HepG2 (cell line): ENCODE measurements at regions not wholly inside any gene's neighbourhood (a gene's known extent, or its start where the extent isn't known, plus 50 kb on each side); places are given as distances from the start of the nearest gene placed in this dataset.

Experiments used
- ESRRA ChIP-seq: sonication (generic); formaldehyde crosslinking; IDR thresholded peaks from 2 replicates; pipeline ENCODE4 v1.5.1; 2020; ENCODE audit warnings: mild to moderate bottlenecking, low read depth, missing genetic modification reagents
- ZFP36L2 ChIP-seq: sonication (generic); formaldehyde crosslinking; IDR thresholded peaks from 2 replicates; pipeline ENCODE4 v1.4.0; 2020; ENCODE audit warnings: missing genetic modification reagents
- ZNF138 ChIP-seq: sonication (generic); formaldehyde crosslinking; IDR thresholded peaks from 2 replicates; pipeline ENCODE4 v1.5.0; 2020; ENCODE audit warnings: mild to moderate bottlenecking, low read depth, missing genetic modification reagents
- ZNF605 ChIP-seq: sonication (generic); formaldehyde crosslinking; IDR thresholded peaks from 2 replicates; pipeline ENCODE4 v1.8.0; 2022; ENCODE audit warnings: mild to moderate bottlenecking, missing genetic modification reagents
- ZNF614 ChIP-seq: IDR thresholded peaks from 2 replicates; pipeline ENCODE4 v1.6.1; 2018; ENCODE audit warnings: missing biosample characterization, missing genetic modification reagents, inconsistent platforms, borderline replicate concordance

DNA sequence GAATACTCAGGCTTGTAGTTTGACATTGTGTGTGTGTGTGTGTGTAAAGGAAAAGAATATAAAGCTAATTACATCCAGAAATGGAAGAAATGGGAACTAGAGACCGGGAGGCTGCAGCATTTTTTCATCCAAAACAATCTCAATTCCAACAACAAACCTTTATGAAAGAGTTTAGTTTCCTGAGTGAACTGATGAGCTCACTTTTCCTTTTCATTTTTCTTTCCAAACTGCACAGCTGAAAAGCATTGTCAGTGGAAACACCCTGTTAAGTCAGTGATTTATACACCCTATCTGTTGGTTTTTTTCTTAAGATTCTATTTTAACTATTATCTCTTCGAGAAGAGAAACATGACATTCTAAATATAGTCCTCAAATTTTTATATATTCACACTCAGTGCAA is 130.9 kb downstream of the RFPL4B start:
- no peak for TF ChIP-seq ZNF605 (CRISPR knock-in tag)
- no peak for TF ChIP-seq ZFP36L2
- TF ChIP-seq ESRRA (CRISPR knock-in tag), result no peak
- TF ChIP-seq ZNF614 (CRISPR knock-in tag), result no peak
- no peak for TF ChIP-seq ZNF138 (CRISPR knock-in tag)
